Neural progenitor cell (in vitro differentiated cells): ENCODE measurements at regions not wholly inside any gene's neighbourhood (a gene's known extent, or its start where the extent isn't known, plus 50 kb on each side); places are given as distances from the start of the nearest gene placed in this dataset.

Source experiments
- CTCF ChIP-seq: fragments of 200-600 bp; sonication (generic); IDR thresholded peaks from 2 replicates; pipeline ENCODE4 v1.5.1; 2017; ENCODE audit warnings: antibody characterized with exemption, mild to moderate bottlenecking
- EZH2 ChIP-seq: fragments of 200-600 bp; sonication (generic); IDR thresholded peaks from 2 replicates; pipeline ENCODE4 v1.6.1; 2017; ENCODE audit warnings: antibody characterized with exemption, mild to moderate bottlenecking, moderate library complexity

- no peak for TF ChIP-seq CTCF
- no peak for TF ChIP-seq EZH2
These were observed 179.6 kb upstream of the TNRC6C start for GRCh38 chr17:77778636-77779489.
